Transverse colon (tissue), 4 donors: ENCODE measurements at regions not wholly inside any gene's neighbourhood (a gene's known extent, or its start where the extent isn't known, plus 50 kb on each side); places are given as distances from the start of the nearest gene placed in this dataset.

ENCODE experiments used
- CTCF ChIP-seq, 5 experiments: fragments of 200-600 bp in 3 of 5; fragments of 450-650 bp in 2 of 5; sonication (generic) in 3 of 5; IDR thresholded peaks; 1 replicate in 2 of 5; 2 replicates in 3 of 5; pipeline ENCODE4 v1.5.1; 2016 to 2017; ENCODE audit warnings: antibody characterized with exemption in 5 of 5, inconsistent platforms in 3 of 5, mild to moderate bottlenecking in 2 of 5, moderate library complexity in 1 of 5
- POLR2AphosphoS5 ChIP-seq, 3 donors: sonication (generic); formaldehyde crosslinking; IDR thresholded peaks; one replicate each; pipeline ENCODE4 v1.6.1; 2016; ENCODE audit warnings: antibody characterized with exemption in 3 of 3

GRCh38 chr2:16817305-16818202 is 151.9 kb upstream of the CYRIA start:
- TF ChIP-seq CTCF (IDR thresholded peaks at IDR 0.05) (no peak), POLR2AphosphoS5 (IDR thresholded peaks at IDR 0.05) (no peak)
